Transverse colon (tissue), 3 donors: ENCODE measurements at regions not wholly inside any gene's neighbourhood (a gene's known extent, or its start where the extent isn't known, plus 50 kb on each side); places are given as distances from the start of the nearest gene placed in this dataset.

ENCODE experiments used
- EP300 ChIP-seq: sonication (generic); formaldehyde crosslinking; IDR thresholded peaks from one replicate; pipeline ENCODE4 v1.6.1; 2017; ENCODE audit warnings: antibody characterized with exemption, low read depth
- POLR2A ChIP-seq: fragments of 450-650 bp; IDR thresholded peaks from one replicate; pipeline ENCODE4 v1.6.1; 2016; ENCODE audit warnings: antibody characterized with exemption, mild to moderate bottlenecking, moderate library complexity
- TF ChIP-seq, protein P1 (sequence below), 5 experiments: fragments of 200-600 bp in 3 of 5; fragments of 450-650 bp in 2 of 5; sonication (generic) in 3 of 5; IDR thresholded peaks; 1 replicate in 2 of 5; 2 replicates in 3 of 5; pipeline ENCODE4 v1.5.1; 2016 to 2017; ENCODE audit warnings: antibody characterized with exemption in 5 of 5, inconsistent platforms in 3 of 5, mild to moderate bottlenecking in 2 of 5, moderate library complexity in 1 of 5

DNA sequence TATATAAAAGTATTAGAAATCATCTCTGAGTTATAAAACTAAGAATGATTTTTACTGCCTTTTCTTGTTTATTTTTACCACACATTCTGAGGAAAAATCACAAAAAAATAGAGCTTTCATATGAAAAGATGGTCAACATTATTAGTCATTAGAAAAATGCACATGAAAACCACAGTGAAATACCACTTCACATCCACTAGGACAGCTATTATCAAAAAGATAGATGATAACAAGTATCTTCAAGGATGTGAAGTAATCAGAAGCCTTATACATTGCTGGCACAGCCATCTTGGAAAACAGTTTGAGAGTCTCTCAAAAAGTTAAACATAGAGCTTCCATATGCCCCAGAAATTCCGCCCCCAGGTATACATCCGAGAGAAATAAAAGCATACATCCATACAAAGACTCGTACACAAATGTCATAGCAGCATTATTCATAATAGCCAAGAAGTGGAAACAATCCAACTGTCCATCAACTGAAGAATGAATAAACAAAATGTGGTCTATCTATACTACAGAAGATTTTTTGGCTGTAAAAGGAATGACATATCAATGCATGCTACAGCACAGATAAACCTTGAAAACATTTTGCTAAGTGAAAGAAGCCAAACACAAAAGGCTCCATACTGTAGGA lies 523.9 kb downstream of the FUT8 start:
- no peak for TF ChIP-seq EP300
- no peak for TF ChIP-seq POLR2A
- TF ChIP-seq, protein P1, sequence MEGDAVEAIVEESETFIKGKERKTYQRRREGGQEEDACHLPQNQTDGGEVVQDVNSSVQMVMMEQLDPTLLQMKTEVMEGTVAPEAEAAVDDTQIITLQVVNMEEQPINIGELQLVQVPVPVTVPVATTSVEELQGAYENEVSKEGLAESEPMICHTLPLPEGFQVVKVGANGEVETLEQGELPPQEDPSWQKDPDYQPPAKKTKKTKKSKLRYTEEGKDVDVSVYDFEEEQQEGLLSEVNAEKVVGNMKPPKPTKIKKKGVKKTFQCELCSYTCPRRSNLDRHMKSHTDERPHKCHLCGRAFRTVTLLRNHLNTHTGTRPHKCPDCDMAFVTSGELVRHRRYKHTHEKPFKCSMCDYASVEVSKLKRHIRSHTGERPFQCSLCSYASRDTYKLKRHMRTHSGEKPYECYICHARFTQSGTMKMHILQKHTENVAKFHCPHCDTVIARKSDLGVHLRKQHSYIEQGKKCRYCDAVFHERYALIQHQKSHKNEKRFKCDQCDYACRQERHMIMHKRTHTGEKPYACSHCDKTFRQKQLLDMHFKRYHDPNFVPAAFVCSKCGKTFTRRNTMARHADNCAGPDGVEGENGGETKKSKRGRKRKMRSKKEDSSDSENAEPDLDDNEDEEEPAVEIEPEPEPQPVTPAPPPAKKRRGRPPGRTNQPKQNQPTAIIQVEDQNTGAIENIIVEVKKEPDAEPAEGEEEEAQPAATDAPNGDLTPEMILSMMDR (IDR thresholded peaks at IDR 0.05) = no peak
